ENCODE measurements at regions not wholly inside any gene's neighbourhood (a gene's known extent, or its start where the extent isn't known, plus 50 kb on each side); places are given as distances from the start of the nearest gene placed in this dataset.
A peak's percentile ranks its signal among the peaks of the same experiment; 100 is the strongest.

DNA sequence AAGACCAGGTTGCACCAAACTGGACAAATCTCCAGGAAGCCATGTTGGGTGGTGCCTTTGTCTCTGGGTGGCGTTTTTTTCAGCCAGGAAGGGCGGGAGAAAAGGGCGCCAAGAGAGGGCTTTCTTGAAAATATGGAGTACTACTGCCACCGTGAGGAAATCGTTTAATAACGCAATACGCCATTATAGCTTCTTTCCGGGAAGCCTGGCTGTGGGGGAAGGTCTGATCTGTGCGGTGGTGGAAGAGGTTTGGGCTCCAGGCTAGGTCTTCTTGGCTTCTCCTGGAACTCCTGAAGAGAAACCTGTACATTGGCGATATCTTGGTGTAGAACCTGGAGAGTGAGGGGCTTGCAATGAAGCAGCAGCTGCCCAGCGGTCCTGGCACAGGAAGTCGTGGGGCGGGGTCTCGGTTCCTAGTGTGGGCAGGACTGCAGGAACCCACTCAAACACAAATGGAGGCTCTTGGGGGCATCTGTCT, 202.7 kb downstream of the OR13H1 start:
- TF ChIP-seq, protein P1, sequence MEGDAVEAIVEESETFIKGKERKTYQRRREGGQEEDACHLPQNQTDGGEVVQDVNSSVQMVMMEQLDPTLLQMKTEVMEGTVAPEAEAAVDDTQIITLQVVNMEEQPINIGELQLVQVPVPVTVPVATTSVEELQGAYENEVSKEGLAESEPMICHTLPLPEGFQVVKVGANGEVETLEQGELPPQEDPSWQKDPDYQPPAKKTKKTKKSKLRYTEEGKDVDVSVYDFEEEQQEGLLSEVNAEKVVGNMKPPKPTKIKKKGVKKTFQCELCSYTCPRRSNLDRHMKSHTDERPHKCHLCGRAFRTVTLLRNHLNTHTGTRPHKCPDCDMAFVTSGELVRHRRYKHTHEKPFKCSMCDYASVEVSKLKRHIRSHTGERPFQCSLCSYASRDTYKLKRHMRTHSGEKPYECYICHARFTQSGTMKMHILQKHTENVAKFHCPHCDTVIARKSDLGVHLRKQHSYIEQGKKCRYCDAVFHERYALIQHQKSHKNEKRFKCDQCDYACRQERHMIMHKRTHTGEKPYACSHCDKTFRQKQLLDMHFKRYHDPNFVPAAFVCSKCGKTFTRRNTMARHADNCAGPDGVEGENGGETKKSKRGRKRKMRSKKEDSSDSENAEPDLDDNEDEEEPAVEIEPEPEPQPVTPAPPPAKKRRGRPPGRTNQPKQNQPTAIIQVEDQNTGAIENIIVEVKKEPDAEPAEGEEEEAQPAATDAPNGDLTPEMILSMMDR (IDR thresholded peaks at IDR 0.05) = peak in 2 of 3 experiments; percentile 43 to 44
- no peak for TF ChIP-seq POLR2A (IDR thresholded peaks at IDR 0.05; ENCODE audit: low read depth)
- no peak for TF ChIP-seq EP300 (IDR thresholded peaks at IDR 0.05)
- TF ChIP-seq POLR2AphosphoS5 (IDR thresholded peaks at IDR 0.05) = peak; percentile 26 to 55
